NCI-H524 (cell line): ENCODE measurements at regions not wholly inside any gene's neighbourhood (a gene's known extent, or its start where the extent isn't known, plus 50 kb on each side); places are given as distances from the start of the nearest gene placed in this dataset.
"Not testable (repeated sequence)": the region's sequence is repeated elsewhere in the genome, so short reads cannot be mapped to it uniquely, and the experiment has no call there.

Experiments used
- DNase-seq, 2 experiments: peaks; one replicate each; lab custom pipeline; 2025; lab: John Stamatoyannopoulos, UW

- not testable (repeated sequence) for DNase-seq
Measured at GRCh38 chr15:84360902-84361301, 125.3 kb downstream of the GOLGA6L4 start.

- not testable (repeated sequence) for DNase-seq
Measured at GRCh38 chr15:84384421-84384820, 148.8 kb downstream of the GOLGA6L4 start.

- DNase-seq = no peak
Measured at GRCh38 chr15:84387086-84387485, 151.5 kb downstream of the GOLGA6L4 start.

- not testable (repeated sequence) for DNase-seq
Measured at GRCh38 chr15:84388201-84388600, 152.6 kb downstream of the GOLGA6L4 start.

GRCh38 chr15:84388638-84389037 lies 153.1 kb downstream of the GOLGA6L4 start:
- DNase-seq = not testable (repeated sequence)

GRCh38 chr15:84390324-84390723 lies 154.8 kb downstream of the GOLGA6L4 start:
- not testable (repeated sequence) for DNase-seq

- no peak for DNase-seq
Measured at GRCh38 chr15:84391191-84391590, 155.6 kb downstream of the GOLGA6L4 start.

- not testable (repeated sequence) for DNase-seq
Measured at GRCh38 chr15:84392020-84392419, 156.4 kb downstream of the GOLGA6L4 start.

GRCh38 chr15:84393386-84393936 lies 157.9 kb downstream of the GOLGA6L4 start:
- peak in 1 of 2 experiments; percentile 47 for DNase-seq

- not testable (repeated sequence) for DNase-seq
Measured at GRCh38 chr15:84393966-84394365, 158.4 kb downstream of the GOLGA6L4 start.

GRCh38 chr15:84395384-84395783 lies 159.8 kb downstream of the GOLGA6L4 start:
- not testable (repeated sequence) for DNase-seq

GRCh38 chr15:84395881-84396280 lies 160.3 kb downstream of the GOLGA6L4 start:
- DNase-seq = not testable (repeated sequence)

GRCh38 chr15:84397066-84397465 lies 161.5 kb downstream of the GOLGA6L4 start:
- DNase-seq = not testable (repeated sequence)

GRCh38 chr15:84398087-84398486 lies 162.5 kb downstream of the GOLGA6L4 start:
- DNase-seq = not testable (repeated sequence)

- no peak for DNase-seq
Measured at GRCh38 chr15:84398763-84399701, 163.5 kb downstream of the GOLGA6L4 start.

GRCh38 chr15:84400017-84400740 lies 164.6 kb downstream of the GOLGA6L4 start:
- no peak for DNase-seq

- DNase-seq = no peak
Measured at GRCh38 chr15:84400820-84401219, 165.2 kb downstream of the GOLGA6L4 start.

- DNase-seq = not testable (repeated sequence)
Measured at GRCh38 chr15:84401461-84401860, 165.9 kb downstream of the GOLGA6L4 start.

GRCh38 chr15:84401891-84402840 lies 166.6 kb downstream of the GOLGA6L4 start:
- DNase-seq = not testable (repeated sequence)

GRCh38 chr15:84402856-84403608 lies 167.5 kb downstream of the GOLGA6L4 start:
- no peak for DNase-seq
